K562 (cell line): ENCODE measurements at regions not wholly inside any gene's neighbourhood (a gene's known extent, or its start where the extent isn't known, plus 50 kb on each side); places are given as distances from the start of the nearest gene placed in this dataset.

ENCODE experiments used
- ATAC-seq: fragments of 200-7000 bp; cut with Tn5 transposase; 3 replicates; pipeline ENCODE4 v1.9.1; 2020; ENCODE audit warnings: moderate library complexity
- BruUV-seq: library from RNA; stranded (reverse); fragments of 400-500 nt; replicated peaks from 2 replicates; lab custom pipeline; 2021; lab: Mats Ljungman, UMichigan
- CTCF ChIA-PET: fragments of 300-600 bp; formaldehyde crosslinking; extraction: SDS; loops from one replicate; lab custom pipeline; 2021; ENCODE audit warnings: low intra/inter-chr PET ratio; lab: Yijun Ruan, JAX
- POLR2A ChIA-PET: fragments of 300-600, 350-650 bp; sonication (Branson Sonifier 250); formaldehyde crosslinking; extraction: SDS; loops from one replicate; lab custom pipeline; 2021; ENCODE audit warnings: antibody characterized with exemption, inconsistent platforms; lab: Yijun Ruan, JAX
- DNase-seq, 4 experiments: peaks; one replicate each; pipeline versions ENCODE4 v3.0.0 to v3.0.0-alpha.2; 2011 to 2018; ENCODE audit warnings: low spot score in 3 of 4, mixed read lengths in 3 of 4; ENCODE audit errors: extremely low read depth in 1 of 4
- FAIRE-seq: peaks from 2 replicates; lab custom pipeline; 2011; peaks lifted over from hg19 to GRCh38; lab: Jason Lieb, UNC
- H2AFZ ChIP-seq: 2 replicates; pipeline ENCODE4 v1.6.0; 2011; ENCODE audit warnings: low read depth, low read length, control low read depth, inconsistent platforms
- H3K27ac ChIP-seq: fragments of 200-600 bp; 3 replicates; pipeline ENCODE4 v1.8.0; 2011; ENCODE audit warnings: low read depth, mild to moderate bottlenecking, control low read depth, inconsistent platforms, low read length, moderate library complexity, mixed read lengths; ENCODE audit errors: extremely low read depth
- H3K27me3 ChIP-seq, 2 experiments: fragments of 300-600 bp in 1 of 2; 2 replicates in 1 of 2; 3 replicates in 1 of 2; pipeline versions ENCODE4 v1.6.0 to v1.8.0; 2011; ENCODE audit warnings: inconsistent platforms in 2 of 2, low read length in 2 of 2, mild to moderate bottlenecking in 1 of 2, mixed read lengths in 1 of 2, moderate library complexity in 1 of 2; ENCODE audit not compliant: control insufficient read depth in 2 of 2, insufficient read depth in 2 of 2
- H3K36me3 ChIP-seq: fragments of 300-600 bp; 3 replicates; pipeline ENCODE4 v1.8.0; 2011; ENCODE audit warnings: mild to moderate bottlenecking, low read length, inconsistent platforms; ENCODE audit not compliant: control insufficient read depth, insufficient read depth
- H3K4me1 ChIP-seq, 2 experiments: fragments of 200-600 bp in 1 of 2; replicated peaks in 1 of 2; 2 replicates in 1 of 2; 3 replicates in 1 of 2; pipeline versions ENCODE4 v1.5.1 to v1.8.0; 2011; ENCODE audit warnings: inconsistent platforms in 2 of 2, low read length in 2 of 2, mild to moderate bottlenecking in 1 of 2, mixed read lengths in 1 of 2, moderate library complexity in 1 of 2; ENCODE audit not compliant: control insufficient read depth in 2 of 2, insufficient read depth in 2 of 2
- H3K4me2 ChIP-seq: 2 replicates; pipeline ENCODE4 v1.6.1; 2011; ENCODE audit warnings: low read length, control low read depth, inconsistent platforms, mixed read lengths; ENCODE audit not compliant: insufficient read depth
- H3K4me3 ChIP-seq: fragments of 200-600 bp; sonication (generic), shearing (Covaris generic); 2 replicates; pipeline ENCODE4 v1.5.1; 2016; ENCODE audit warnings: control low read depth, inconsistent platforms
- H3K79me2 ChIP-seq: fragments of 200-600 bp; 3 replicates; pipeline ENCODE4 v1.8.0; 2011; ENCODE audit warnings: low read length, inconsistent platforms; ENCODE audit not compliant: control insufficient read depth, insufficient read depth
- H3K9ac ChIP-seq, 2 experiments: 2 replicates each; pipeline versions ENCODE4 v1.6.0 to v1.6.1; 2011; ENCODE audit warnings: low read depth in 2 of 2, low read length in 2 of 2, control low read depth in 1 of 2, inconsistent platforms in 1 of 2, mild to moderate bottlenecking in 1 of 2, mixed read lengths in 1 of 2; ENCODE audit not compliant: insufficient read depth in 1 of 2
- H3K9me1 ChIP-seq: one replicate; pipeline ENCODE4 v1.6.0; 2011; ENCODE audit warnings: inconsistent platforms, mild to moderate bottlenecking, low read length, moderate library complexity; ENCODE audit not compliant: control insufficient read depth, insufficient read depth
- H3K9me3 ChIP-seq: replicated peaks from 2 replicates; pipeline ENCODE4 v1.5.1; 2011; ENCODE audit warnings: low read depth, low read length, inconsistent platforms; ENCODE audit not compliant: control insufficient read depth, insufficient read depth
- H4K20me1 ChIP-seq: replicated peaks from 2 replicates; pipeline ENCODE4 v1.6.1; 2011; ENCODE audit warnings: low read length, inconsistent platforms, mixed read lengths; ENCODE audit not compliant: control insufficient read depth, insufficient read depth
- FIP1L1 ChIP-seq: fragments of 200-400 bp; formaldehyde crosslinking; IDR thresholded peaks from 2 replicates; pipeline ENCODE4 v1.6.1; 2018; ENCODE audit warnings: mild to moderate bottlenecking, low read depth, low read length; ENCODE audit not compliant: poor library complexity, severe bottlenecking
- GTF2F1 ChIP-seq: IDR thresholded peaks from 2 replicates; pipeline ENCODE4 v1.6.1; 2011; ENCODE audit warnings: low read depth, low read length, improper control_type of control experiment
- KLF16 ChIP-seq: IDR thresholded peaks from 2 replicates; pipeline ENCODE4 v1.6.1; 2016; ENCODE audit warnings: antibody characterized with exemption
- WGBS: fragments of 100-300 bp; shearing (Covaris generic); methylation state at CpG from one replicate; pipeline ENCODE4 v1.1.6; 2016; ENCODE audit warnings: low coverage, mixed read lengths; ENCODE audit not compliant: insufficient coverage; ENCODE audit errors: missing lambda C conversion rate; 5-methylcytosine and 5-hydroxymethylcytosine counted together
- in situ Hi-C: fragments of 300-500 bp; cut with MboI; formaldehyde crosslinking; loops from 4 replicates; pipeline ENCODE4 v1.15.0; 2018; ENCODE audit warnings: inconsistent platforms, mixed read lengths
- intact Hi-C: fragments of 100-400 bp; cut with micrococcal nuclease; formaldehyde crosslinking; loops from 2 replicates; pipeline ENCODE4 v1.14.2; 2022
- TF ChIP-seq, protein P1 (sequence below): sonication (generic); formaldehyde crosslinking; IDR thresholded peaks from 2 replicates; pipeline ENCODE4 v1.8.1; 2022; ENCODE audit warnings: missing genetic modification reagents
- TF ChIP-seq, protein P2 (sequence below), 3 experiments: IDR thresholded peaks in 2 of 3; conservative IDR thresholded peaks in 1 of 3; 2 replicates each; pipeline ENCODE4 v1.5.1; 2011 to 2012; ENCODE audit warnings: low read length in 3 of 3, mild to moderate bottlenecking in 3 of 3, control low read depth in 2 of 3, improper control_type of control experiment in 1 of 3, inconsistent platforms in 1 of 3, low read depth in 1 of 3, mixed read lengths in 1 of 3, moderate library complexity in 1 of 3; ENCODE audit not compliant: insufficient read depth in 2 of 3

DNA sequence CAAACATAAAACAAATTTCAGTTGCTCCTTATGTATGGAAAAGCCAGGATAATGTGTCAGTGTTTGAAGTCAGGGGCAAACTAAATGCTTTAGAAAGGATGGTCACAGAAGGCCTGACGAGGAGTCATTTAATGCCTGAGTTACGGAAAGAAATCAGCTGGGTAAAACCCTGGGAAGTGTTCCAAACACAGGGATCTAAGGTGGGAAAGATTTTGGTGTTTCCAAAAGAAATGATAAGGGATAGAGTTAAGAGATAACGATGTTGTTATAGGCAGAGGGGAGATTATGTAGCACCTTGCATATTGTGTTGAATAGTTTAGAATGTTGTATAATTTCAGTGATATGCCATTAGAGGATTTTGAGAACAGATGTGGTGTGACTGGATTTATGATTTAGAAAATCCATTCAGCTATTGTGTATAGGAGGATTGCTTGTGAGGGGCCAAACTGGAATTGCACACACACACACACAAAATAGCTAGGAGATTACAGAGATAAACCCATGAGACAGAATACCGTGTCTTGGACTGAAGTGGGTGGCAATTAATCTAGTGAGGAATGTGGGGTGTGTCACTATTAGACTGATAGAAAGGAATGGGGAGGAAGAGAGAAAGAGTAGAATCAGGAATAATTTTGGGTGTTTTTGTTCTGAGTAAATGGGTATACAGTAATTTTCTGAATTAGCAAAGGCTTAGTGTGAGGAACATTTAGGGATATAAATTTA lies 274.2 kb upstream of the DAB2 start:
- H3K4me1 ChIP-seq = no peaks in the 10 kb centered on the region
- no peak overlapping the region for H3K27ac ChIP-seq
- H3K9ac ChIP-seq = no peak overlapping the region
- WGBS = 1% methylated on average over 4 of the region's 4 CpGs
- in situ Hi-C loops (no loop called here), intact Hi-C loops (no loop called here)
- TF ChIP-seq KLF16 (no peak), GTF2F1 (no peak), FIP1L1 (no peak)
- TF ChIP-seq, protein P1, sequence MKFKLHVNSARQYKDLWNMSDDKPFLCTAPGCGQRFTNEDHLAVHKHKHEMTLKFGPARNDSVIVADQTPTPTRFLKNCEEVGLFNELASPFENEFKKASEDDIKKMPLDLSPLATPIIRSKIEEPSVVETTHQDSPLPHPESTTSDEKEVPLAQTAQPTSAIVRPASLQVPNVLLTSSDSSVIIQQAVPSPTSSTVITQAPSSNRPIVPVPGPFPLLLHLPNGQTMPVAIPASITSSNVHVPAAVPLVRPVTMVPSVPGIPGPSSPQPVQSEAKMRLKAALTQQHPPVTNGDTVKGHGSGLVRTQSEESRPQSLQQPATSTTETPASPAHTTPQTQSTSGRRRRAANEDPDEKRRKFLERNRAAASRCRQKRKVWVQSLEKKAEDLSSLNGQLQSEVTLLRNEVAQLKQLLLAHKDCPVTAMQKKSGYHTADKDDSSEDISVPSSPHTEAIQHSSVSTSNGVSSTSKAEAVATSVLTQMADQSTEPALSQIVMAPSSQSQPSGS (CRISPR knock-in tag) = no peak
- TF ChIP-seq, protein P2, sequence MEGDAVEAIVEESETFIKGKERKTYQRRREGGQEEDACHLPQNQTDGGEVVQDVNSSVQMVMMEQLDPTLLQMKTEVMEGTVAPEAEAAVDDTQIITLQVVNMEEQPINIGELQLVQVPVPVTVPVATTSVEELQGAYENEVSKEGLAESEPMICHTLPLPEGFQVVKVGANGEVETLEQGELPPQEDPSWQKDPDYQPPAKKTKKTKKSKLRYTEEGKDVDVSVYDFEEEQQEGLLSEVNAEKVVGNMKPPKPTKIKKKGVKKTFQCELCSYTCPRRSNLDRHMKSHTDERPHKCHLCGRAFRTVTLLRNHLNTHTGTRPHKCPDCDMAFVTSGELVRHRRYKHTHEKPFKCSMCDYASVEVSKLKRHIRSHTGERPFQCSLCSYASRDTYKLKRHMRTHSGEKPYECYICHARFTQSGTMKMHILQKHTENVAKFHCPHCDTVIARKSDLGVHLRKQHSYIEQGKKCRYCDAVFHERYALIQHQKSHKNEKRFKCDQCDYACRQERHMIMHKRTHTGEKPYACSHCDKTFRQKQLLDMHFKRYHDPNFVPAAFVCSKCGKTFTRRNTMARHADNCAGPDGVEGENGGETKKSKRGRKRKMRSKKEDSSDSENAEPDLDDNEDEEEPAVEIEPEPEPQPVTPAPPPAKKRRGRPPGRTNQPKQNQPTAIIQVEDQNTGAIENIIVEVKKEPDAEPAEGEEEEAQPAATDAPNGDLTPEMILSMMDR (IDR thresholded peaks at IDR 0.05 in 2 of 3, conservative IDR thresholded peaks at IDR 0.05 in 1 of 3; ENCODE audit: insufficient read depth in 2 of 3, low read depth in 1 of 3, low read length in 3 of 3) = no peak
- CTCF ChIA-PET = no interaction called here
- H3K79me2 ChIP-seq = no peaks in the 10 kb centered on the region
- DNase-seq (no peak), FAIRE-seq (no peak), ATAC-seq (no peak)
- H3K36me3 ChIP-seq = no peaks in the 10 kb centered on the region
- H3K27me3 ChIP-seq = no peaks in the 10 kb centered on the region
- POLR2A ChIA-PET = no interaction called here
- H2AFZ ChIP-seq = no peak overlapping the region
- H4K20me1 ChIP-seq = no peaks in the 10 kb centered on the region
- no peaks in the 10 kb centered on the region for H3K9me3 ChIP-seq
- no peak overlapping the region for H3K4me3 ChIP-seq
- no TSS peak for BruUV-seq
- no peaks in the 10 kb centered on the region for H3K9me1 ChIP-seq
- no peak overlapping the region for H3K4me2 ChIP-seq
